Islet precursor cell (in vitro differentiated cells): ENCODE measurements at regions not wholly inside any gene's neighbourhood (a gene's known extent, or its start where the extent isn't known, plus 50 kb on each side); places are given as distances from the start of the nearest gene placed in this dataset.

Source experiments
- DNase-seq: peaks from one replicate; pipeline ENCODE4 v3.0.0-alpha.2; 2018

DNA sequence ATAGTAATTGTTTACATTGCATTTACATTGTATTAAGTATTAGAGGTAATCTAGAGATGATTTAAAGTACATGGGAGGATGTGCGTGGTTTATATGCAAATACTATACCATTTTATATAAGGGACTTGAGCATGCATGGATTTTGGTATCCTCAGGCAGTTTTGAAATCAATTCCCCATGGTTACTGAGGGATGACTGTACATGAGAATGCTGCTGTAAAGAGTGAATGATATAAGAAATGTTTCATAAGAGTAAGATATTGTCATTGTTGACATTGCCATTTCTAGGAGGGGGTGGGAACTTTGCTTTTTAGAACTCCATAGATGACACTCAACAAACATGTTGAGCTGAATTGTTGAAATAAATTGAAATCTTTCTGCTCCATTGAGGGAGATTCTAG lies 185.0 kb downstream of the SEMA6A start:
- no peak for DNase-seq

GRCh38 chr5:116388564-116389258 lies 185.9 kb downstream of the SEMA6A start:
- DNase-seq: peak; percentile 19

- DNase-seq: no peak
Observed at GRCh38 chr5:116387738-116388137, 186.9 kb downstream of the SEMA6A start.

- no peak for DNase-seq
Observed at GRCh38 chr5:116386633-116387032, 188.0 kb downstream of the SEMA6A start.

- DNase-seq: peak; percentile 52
Observed at GRCh38 chr5:116382874-116383266, 191.8 kb downstream of the SEMA6A start.

DNA sequence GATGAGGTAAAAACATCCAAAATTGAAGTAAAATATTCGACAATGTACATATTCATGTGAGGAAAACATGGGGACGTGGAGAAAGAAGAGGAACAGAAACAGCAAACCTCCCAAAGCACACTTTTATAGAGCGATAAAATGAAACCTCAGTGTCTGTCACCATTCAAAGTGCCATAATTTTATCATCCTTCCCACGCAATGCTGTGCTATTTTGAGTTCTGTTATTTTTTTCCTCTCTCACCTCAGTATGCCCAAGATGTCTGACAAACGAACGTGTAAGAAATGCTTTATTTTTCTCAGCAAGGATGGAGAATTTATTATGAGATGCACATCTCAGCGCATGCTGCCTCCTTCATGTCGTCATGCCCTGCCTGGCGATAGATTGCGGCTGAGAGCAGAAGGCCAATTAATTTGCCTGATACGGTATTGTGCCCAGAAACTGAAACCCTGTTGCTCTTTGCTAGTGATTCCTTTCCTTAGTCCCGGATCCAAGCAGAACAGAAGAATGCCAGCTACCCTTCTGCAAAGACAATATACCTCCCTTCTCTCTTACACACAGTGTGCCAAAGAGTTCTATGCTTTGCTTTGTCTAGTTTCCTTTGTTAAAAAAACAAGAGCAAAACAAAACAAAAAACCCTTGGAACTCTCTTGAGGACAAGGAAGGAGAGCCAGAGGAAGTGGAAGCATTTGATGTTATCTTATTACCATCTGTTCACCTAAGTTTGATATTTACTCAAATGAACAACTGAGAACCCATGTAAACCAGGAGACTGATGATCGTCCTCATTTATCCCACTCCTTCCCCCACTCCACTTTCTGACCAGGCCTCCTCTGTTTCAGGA lies 192.4 kb downstream of the SEMA6A start:
- peak; percentile 19 for DNase-seq

GRCh38 chr5:116381201-116381600 lies 193.4 kb downstream of the SEMA6A start:
- no peak for DNase-seq

DNA sequence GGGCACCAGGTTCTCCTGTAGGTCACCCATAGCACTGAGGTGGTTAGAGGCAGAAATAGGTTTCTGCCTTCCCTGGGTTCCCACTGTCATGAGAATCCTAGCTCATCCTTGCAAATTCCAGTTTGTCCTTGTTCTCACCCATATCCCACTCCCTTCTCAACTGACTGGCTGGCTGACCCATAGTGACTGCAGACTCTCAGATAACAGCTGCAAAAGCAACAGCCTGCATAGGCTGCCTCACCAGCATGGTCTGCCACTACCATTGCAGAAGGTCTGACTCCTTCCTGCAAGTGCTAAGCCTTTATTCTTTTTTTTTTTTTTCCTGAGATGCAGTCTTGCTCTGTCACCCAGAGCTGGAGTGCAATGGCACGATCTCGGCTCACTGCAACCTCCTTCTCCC lies 194.0 kb downstream of the SEMA6A start:
- DNase-seq: no peak

- DNase-seq: peak; percentile 23
Observed at GRCh38 chr5:116379306-116379705, 195.3 kb downstream of the SEMA6A start.

DNA sequence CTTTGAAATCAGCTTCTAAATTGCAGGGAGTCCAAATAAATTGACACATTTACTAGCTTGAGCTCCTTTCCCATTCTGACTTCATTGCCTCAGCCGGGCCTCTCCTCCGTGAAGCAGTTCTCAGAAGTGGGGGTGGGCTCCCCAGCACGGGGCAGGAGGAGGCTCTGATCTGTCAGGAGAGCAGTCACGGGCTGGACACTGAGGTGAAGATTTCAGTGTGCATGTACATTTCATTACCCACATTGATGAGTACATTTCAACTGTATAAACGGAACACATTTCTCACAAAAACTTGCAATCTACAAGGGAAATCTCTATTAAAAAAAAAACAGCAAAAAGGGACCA lies 195.9 kb downstream of the SEMA6A start:
- peak; percentile 37 for DNase-seq

GRCh38 chr5:116378007-116378776 lies 196.4 kb downstream of the SEMA6A start:
- peak; percentile 67 for DNase-seq

DNA sequence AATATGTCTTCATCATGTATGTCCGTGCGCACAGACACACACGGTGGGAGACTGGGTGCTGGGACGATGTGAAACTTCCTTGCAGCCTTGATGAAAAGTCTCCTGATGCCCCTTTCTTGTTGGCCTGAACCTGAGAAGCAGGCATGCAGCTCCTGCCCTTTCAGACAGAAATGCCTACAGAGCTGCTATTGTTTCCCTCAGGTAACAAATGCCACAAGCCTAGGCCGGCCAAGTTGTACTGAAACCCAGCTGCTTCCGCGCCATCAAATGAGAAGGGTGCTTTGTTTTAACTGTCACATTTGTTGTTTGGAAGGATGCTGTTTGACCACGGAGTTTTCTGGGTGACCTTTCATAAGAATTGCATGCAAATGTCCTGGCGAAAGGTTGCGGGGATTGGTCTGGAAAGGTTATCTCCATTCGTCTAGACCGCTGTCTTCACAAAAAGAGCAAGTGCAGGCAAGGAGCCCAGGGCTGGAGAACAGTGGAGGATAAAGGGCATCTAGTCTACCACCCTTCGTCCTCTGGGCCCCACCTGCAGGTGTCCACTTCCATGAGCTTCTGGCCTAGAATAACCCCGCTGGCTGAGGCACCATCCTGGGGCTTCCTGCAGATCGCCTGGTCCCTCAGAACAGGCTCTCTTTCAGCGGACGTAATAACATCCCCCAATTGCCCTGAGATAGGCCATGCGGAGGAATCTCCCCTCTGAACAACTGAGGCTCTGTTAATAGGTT lies 197.2 kb downstream of the SEMA6A start:
- peak; percentile 52 for DNase-seq

GRCh38 chr5:116375926-116376325 lies 198.7 kb downstream of the SEMA6A start:
- DNase-seq: no peak

DNA sequence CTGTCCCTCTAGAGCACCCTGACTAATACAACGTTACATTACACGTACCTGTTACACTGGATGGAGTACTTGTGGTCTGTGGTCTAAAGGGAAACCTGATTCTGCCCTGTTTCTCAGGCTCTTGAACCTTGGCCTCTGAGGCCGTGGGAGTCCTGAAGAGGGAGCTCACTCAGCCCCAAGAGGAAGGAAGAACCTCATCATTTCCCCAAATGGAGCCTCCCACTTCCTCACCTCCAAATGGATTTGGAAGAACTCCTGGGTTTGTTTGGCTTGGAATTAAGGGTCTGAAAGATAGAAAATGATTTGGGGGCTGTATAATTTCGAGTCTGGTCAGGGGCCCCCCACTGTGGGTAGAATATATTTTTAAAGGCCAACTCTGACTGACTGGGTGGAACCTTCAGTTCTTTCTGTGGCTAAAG lies 200.2 kb downstream of the SEMA6A start:
- peak; percentile 28 for DNase-seq

- DNase-seq: no peak
Observed at GRCh38 chr5:116372931-116373597, 201.6 kb downstream of the SEMA6A start.

- DNase-seq: no peak
Observed at GRCh38 chr5:116371935-116372334, 202.7 kb downstream of the SEMA6A start.

DNA sequence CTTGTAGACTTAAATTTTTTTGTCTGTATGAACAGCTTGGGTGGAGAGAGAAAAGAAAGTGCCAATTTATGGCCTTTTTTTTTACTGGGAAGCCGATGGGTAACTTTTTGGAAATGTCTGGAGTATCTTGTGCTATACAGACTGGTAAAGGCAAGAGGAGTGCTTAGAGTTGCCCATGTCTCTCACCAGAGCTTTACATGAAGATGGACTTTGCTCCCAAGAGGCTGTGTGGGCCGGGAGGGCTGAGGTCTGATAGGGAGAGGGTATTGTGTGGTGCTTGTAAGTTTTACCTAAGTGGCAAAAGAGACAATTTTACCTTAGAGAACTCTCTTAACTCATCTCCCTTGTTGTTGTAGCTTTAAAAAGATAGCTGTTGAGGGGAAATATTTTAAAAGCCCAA lies 203.2 kb downstream of the SEMA6A start:
- no peak for DNase-seq

DNA sequence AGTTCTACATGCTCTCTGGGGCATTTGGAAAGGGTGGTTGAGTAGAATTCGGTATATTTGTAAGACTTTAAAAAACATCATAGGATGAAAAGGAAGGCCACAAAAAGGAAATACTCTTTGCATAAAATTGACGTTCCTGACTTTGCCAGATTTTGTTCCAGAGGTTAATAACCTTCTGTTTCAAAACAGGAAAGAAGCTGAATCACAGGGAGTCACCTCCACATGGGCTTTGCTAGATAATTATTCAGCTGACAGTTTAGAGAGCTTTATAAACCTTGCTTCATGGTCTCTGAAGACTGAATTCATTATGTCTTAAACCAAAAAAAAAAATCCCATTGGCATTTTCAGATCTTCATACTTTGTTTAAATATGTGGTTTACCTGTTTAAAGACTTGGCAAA lies 203.7 kb downstream of the SEMA6A start:
- DNase-seq: no peak

GRCh38 chr5:116370149-116370548 lies 204.5 kb downstream of the SEMA6A start:
- no peak for DNase-seq

GRCh38 chr5:116365006-116365496 lies 209.6 kb downstream of the SEMA6A start:
- DNase-seq: no peak

- no peak for DNase-seq
Observed at GRCh38 chr5:116363780-116364179, 210.8 kb downstream of the SEMA6A start.

GRCh38 chr5:116361979-116362577 lies 212.5 kb downstream of the SEMA6A start:
- DNase-seq: no peak
